Brain microvascular endothelial cell (primary cell): ENCODE measurements at regions not wholly inside any gene's neighbourhood (a gene's known extent, or its start where the extent isn't known, plus 50 kb on each side); places are given as distances from the start of the nearest gene placed in this dataset.

Experiments used
- DNase-seq: peaks from one replicate; pipeline ENCODE4 v3.0.0-alpha.2; 2020
- H3K27ac ChIP-seq: fragments of 250-450 bp; sonication (Bioruptor Pico); 2 replicates; pipeline ENCODE4 v1.5.1; 2020; ENCODE audit warnings: mild to moderate bottlenecking, moderate library complexity
- H3K27me3 ChIP-seq: fragments of 250-450 bp; sonication (Bioruptor Pico); replicated peaks from 2 replicates; pipeline ENCODE4 v1.5.1; 2020; ENCODE audit warnings: mild to moderate bottlenecking
- H3K36me3 ChIP-seq: fragments of 250-450 bp; sonication (Bioruptor Pico); replicated peaks from 2 replicates; pipeline ENCODE4 v1.5.1; 2020; ENCODE audit warnings: mild to moderate bottlenecking
- H3K4me3 ChIP-seq: 2 replicates; pipeline ENCODE4 v1.5.1; 2011; ENCODE audit warnings: low read depth, mild to moderate bottlenecking, control low read depth, low read length, moderate library complexity
- in situ Hi-C: cut with HindIII; loops from 2 replicates; pipeline ENCODE4 v1.10.0; 2017; ENCODE audit warnings: low sequenced_read_pairs, low pct_ligation_motif_present
- TF ChIP-seq, protein P1 (sequence below): IDR thresholded peaks from 2 replicates; pipeline ENCODE4 v1.5.1; 2011; ENCODE audit warnings: low read depth, mild to moderate bottlenecking, moderate library complexity, low read length, control low read depth, inconsistent platforms; ENCODE audit errors: missing control alignments

DNA sequence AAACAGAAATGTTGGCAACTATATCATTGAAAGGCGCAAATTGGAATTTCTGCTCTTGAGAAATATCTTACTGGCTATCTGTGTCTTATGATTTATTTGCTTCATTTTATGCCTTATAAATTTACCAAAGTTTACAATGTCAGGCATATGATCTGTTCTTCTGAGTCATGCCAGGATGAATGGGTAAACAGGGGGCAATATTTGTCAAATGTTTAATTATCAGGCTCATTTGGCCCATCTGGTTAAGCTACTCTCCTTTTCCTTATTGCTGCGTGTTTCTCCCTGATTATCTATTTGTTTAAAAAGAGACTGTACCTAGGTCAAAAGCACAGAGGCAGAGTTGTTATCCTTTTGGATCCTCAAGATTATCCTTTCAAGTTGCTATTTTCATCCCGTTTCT is 903.8 kb upstream of the PCDH10 start:
- DNase-seq = no peak

DNA sequence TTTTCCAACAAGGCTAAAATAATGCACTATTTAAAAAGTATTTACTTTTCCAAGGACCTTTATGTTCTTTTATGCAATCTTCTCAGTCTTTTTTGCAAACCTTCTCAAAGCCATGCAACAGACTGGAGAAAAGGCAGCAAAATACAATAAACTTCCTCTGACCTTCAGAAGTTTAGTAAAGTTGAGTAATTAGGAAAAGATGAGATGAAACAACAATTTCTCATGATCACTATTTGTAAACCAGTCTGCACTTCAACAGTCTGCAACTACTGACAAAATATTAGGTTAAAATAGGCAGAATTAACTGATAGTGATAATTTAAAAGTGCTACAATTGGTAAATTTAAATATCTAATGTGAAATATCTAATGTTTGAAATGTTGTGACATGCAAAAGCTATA is 884.9 kb upstream of the PCDH10 start:
- in situ Hi-C loops = no loop called here
- no peaks in the 10 kb centered on the region for H3K36me3 ChIP-seq
- H3K27me3 ChIP-seq = no peaks in the 10 kb centered on the region

More for the DNA sequence above, 903.8 kb upstream of the PCDH10 start:
- in situ Hi-C loops = no loop called here
- Histone ChIP-seq H3K36me3 (no peaks in the 10 kb centered on the region), H3K27me3 (no peaks in the 10 kb centered on the region), H3K27ac (no peak overlapping the region), H3K4me3 (no peak overlapping the region)
- TF ChIP-seq, protein P1, sequence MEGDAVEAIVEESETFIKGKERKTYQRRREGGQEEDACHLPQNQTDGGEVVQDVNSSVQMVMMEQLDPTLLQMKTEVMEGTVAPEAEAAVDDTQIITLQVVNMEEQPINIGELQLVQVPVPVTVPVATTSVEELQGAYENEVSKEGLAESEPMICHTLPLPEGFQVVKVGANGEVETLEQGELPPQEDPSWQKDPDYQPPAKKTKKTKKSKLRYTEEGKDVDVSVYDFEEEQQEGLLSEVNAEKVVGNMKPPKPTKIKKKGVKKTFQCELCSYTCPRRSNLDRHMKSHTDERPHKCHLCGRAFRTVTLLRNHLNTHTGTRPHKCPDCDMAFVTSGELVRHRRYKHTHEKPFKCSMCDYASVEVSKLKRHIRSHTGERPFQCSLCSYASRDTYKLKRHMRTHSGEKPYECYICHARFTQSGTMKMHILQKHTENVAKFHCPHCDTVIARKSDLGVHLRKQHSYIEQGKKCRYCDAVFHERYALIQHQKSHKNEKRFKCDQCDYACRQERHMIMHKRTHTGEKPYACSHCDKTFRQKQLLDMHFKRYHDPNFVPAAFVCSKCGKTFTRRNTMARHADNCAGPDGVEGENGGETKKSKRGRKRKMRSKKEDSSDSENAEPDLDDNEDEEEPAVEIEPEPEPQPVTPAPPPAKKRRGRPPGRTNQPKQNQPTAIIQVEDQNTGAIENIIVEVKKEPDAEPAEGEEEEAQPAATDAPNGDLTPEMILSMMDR = no peak

GRCh38 chr4:132266374-132266773 is 882.7 kb upstream of the PCDH10 start:
- no peak for DNase-seq
- Histone ChIP-seq H3K27ac (no peak overlapping the region), H3K36me3 (no peaks in the 10 kb centered on the region), H3K27me3 (no peaks in the 10 kb centered on the region), H3K4me3 (no peak overlapping the region)
- TF ChIP-seq, protein P1 = no peak
- in situ Hi-C loops = no loop called here

More for the DNA sequence above, 884.9 kb upstream of the PCDH10 start:
- H3K27ac ChIP-seq = no peak overlapping the region
- TF ChIP-seq, protein P1 = no peak
- DNase-seq = no peak
- H3K4me3 ChIP-seq = no peak overlapping the region

DNA sequence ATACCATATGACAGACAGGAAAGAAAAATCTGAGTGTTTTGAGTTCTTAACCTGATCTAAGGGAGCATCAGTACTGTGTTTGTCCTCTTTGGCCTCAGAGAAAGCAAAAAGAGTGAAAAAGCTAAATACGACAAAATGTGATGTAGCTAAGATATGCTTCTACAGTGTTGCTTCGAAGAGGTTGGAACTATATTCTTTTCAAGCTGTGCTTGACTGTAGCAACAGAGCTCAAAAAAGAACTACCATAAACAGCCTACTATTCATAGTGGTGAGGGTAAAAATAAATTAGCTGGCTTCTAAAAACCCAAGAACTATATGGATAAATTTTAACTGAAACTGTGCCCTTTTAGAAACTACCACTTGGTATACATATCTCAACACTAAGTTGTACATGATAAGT is 881.8 kb upstream of the PCDH10 start:
- Histone ChIP-seq H3K4me3 (no peak overlapping the region), H3K27me3 (no peaks in the 10 kb centered on the region), H3K27ac (no peak overlapping the region), H3K36me3 (no peaks in the 10 kb centered on the region)
- DNase-seq = no peak
- in situ Hi-C loops = no loop called here
- TF ChIP-seq, protein P1 = no peak

GRCh38 chr4:132269303-132269990 is 879.6 kb upstream of the PCDH10 start:
- DNase-seq = no peak
- Histone ChIP-seq H3K4me3 (no peak overlapping the region), H3K27ac (no peak overlapping the region), H3K36me3 (no peaks in the 10 kb centered on the region), H3K27me3 (no peaks in the 10 kb centered on the region)
- TF ChIP-seq, protein P1 = no peak
- in situ Hi-C loops = no loop called here

DNA sequence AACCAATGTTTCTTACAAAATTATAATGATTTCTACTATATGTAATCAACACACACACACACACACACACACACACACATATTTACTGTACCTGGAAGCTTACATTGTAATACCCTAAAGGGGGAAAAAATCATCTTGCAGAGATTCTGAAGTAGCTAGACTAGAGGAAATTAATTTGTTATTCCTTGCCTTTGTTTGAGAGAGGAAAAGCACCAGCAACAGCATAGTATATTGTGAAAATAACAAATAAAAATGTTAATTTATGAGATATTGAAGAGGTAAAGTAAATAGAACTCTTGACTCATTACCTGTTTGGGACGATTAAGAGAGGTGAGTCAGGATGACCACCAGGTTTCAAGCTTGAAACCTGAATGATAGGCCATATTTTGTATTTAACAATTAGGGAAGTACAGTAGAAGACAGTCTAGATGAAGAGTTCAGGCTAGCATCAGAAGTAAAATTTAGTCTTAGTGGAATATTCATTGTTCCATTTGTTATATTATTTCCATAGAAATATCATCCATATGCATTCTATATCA is 873.4 kb upstream of the PCDH10 start:
- in situ Hi-C loops = no loop called here
- TF ChIP-seq, protein P1 = no peak
- H3K36me3 ChIP-seq = no peaks in the 10 kb centered on the region
- no peak overlapping the region for H3K4me3 ChIP-seq
- no peaks in the 10 kb centered on the region for H3K27me3 ChIP-seq
- no peak overlapping the region for H3K27ac ChIP-seq
- DNase-seq = no peak
